ENCODE measurements at regions not wholly inside any gene's neighbourhood (a gene's known extent, or its start where the extent isn't known, plus 50 kb on each side); places are given as distances from the start of the nearest gene placed in this dataset.
"Not testable (repeated sequence)": the region's sequence is repeated elsewhere in the genome, so short reads cannot be mapped to it uniquely, and the experiment has no call there.

GRCh38 chrX:67213686-67214085, 330.1 kb upstream of the AR start:
- CTCF ChIA-PET; intact Hi-C loops (cut with micrococcal nuclease); H3K27me3 Mint-ChIP-seq; DNase-seq; ATAC-seq; H3K9me3 Mint-ChIP-seq; H3K36me3 Mint-ChIP-seq (ENCODE audit: low read depth); H3K4me3 Mint-ChIP-seq; POLR2A ChIA-PET; H3K4me1 Mint-ChIP-seq (ENCODE audit: low read depth); H3K27ac Mint-ChIP-seq: not testable (repeated sequence)

DNA sequence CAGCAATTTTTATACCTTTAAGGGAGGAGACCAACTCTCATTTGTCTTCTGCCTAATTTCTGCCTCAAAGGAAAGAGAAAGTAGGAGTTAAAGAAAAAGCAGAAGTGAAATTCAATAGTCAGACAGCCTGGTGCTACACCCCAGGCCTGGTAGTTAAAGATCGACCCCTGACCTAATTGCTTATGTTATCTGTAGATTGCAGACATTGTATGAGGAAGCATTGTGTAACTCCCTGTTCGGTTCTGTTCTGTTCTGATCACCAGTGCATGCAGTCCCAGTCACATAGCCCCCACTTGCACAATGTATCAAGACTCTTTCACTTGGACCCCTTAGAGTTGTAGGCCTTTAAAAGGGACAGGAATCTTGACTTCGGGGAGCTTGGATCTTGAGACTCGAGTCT, 335.9 kb upstream of the AR start:
- Mint-ChIP-seq H3K4me1 (ENCODE audit: low read depth) (no peaks in the 10 kb centered on the region), H3K4me3 (no peak overlapping the region), H3K36me3 (ENCODE audit: low read depth) (no peaks in the 10 kb centered on the region), H3K9me3 (no peaks in the 10 kb centered on the region), H3K27me3 (no peaks in the 10 kb centered on the region), H3K27ac (no peak overlapping the region)
- TF ChIP-seq, protein P1, sequence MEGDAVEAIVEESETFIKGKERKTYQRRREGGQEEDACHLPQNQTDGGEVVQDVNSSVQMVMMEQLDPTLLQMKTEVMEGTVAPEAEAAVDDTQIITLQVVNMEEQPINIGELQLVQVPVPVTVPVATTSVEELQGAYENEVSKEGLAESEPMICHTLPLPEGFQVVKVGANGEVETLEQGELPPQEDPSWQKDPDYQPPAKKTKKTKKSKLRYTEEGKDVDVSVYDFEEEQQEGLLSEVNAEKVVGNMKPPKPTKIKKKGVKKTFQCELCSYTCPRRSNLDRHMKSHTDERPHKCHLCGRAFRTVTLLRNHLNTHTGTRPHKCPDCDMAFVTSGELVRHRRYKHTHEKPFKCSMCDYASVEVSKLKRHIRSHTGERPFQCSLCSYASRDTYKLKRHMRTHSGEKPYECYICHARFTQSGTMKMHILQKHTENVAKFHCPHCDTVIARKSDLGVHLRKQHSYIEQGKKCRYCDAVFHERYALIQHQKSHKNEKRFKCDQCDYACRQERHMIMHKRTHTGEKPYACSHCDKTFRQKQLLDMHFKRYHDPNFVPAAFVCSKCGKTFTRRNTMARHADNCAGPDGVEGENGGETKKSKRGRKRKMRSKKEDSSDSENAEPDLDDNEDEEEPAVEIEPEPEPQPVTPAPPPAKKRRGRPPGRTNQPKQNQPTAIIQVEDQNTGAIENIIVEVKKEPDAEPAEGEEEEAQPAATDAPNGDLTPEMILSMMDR (IDR thresholded peaks at IDR 0.05): no peak
- intact Hi-C loops (cut with micrococcal nuclease): no loop called here
- POLR2A ChIA-PET: no interaction called here
- ATAC-seq (no peak), DNase-seq (no peak)
- CTCF ChIA-PET: no interaction called here

- intact Hi-C loops (cut with micrococcal nuclease): no loop called here
- ATAC-seq (no peak), DNase-seq (no peak)
- H3K27ac Mint-ChIP-seq: no peak overlapping the region
- no peaks in the 10 kb centered on the region for H3K36me3 Mint-ChIP-seq (ENCODE audit: low read depth)
- H3K27me3 Mint-ChIP-seq: no peaks in the 10 kb centered on the region
- POLR2A ChIA-PET: no interaction called here
- no peaks in the 10 kb centered on the region for H3K9me3 Mint-ChIP-seq
- H3K4me3 Mint-ChIP-seq: no peak overlapping the region
- TF ChIP-seq, protein P1 (IDR thresholded peaks at IDR 0.05): no peak
- CTCF ChIA-PET: no interaction called here
- H3K4me1 Mint-ChIP-seq (ENCODE audit: low read depth): no peaks in the 10 kb centered on the region
These were observed 384.4 kb upstream of the AR start for GRCh38 chrX:67159437-67159836.

DNA sequence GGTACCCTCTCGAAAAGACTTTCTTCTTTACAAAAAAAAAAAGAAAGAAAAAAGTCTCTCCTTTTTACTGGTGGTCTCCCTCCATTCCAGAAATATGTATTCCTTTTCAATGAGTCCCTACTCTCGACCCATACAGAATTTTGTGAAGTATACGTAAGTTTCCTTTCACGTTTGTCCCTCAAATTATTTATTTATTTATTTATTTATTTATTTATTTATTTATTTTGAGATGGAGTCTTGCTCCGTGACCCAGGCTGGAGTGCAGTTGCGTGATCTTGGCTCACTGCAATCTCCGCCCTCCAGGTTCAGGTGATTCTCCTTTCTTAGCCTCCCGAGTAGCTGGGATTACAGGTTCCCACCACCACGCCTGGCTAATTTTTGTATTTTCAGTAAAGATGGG, 429.2 kb upstream of the AR start:
- ChIA-PET POLR2A (no interaction called here), CTCF (no interaction called here)
- Mint-ChIP-seq H3K9me3 (no peaks in the 10 kb centered on the region), H3K36me3 (ENCODE audit: low read depth) (no peaks in the 10 kb centered on the region), H3K4me1 (ENCODE audit: low read depth) (no peaks in the 10 kb centered on the region), H3K27me3 (no peaks in the 10 kb centered on the region), H3K27ac (no peak overlapping the region), H3K4me3 (no peak overlapping the region)
- ATAC-seq (no peak), DNase-seq (no peak)
- TF ChIP-seq, protein P1 (IDR thresholded peaks at IDR 0.05): no peak
- intact Hi-C loops (cut with micrococcal nuclease): no loop called here

- no peak for DNase-seq
- ChIA-PET POLR2A (no interaction called here), CTCF (no interaction called here)
- Mint-ChIP-seq H3K27ac (no peak overlapping the region), H3K4me3 (no peak overlapping the region), H3K9me3 (no peaks in the 10 kb centered on the region), H3K4me1 (ENCODE audit: low read depth) (no peaks in the 10 kb centered on the region), H3K36me3 (ENCODE audit: low read depth) (no peaks in the 10 kb centered on the region), H3K27me3 (no peaks in the 10 kb centered on the region)
- intact Hi-C loops (cut with micrococcal nuclease): no loop called here
- TF ChIP-seq, protein P1 (IDR thresholded peaks at IDR 0.05): no peak
- no peak for ATAC-seq
These were observed 438.1 kb upstream of the AR start for GRCh38 chrX:67105758-67106116.
